Ishikawa (cell line): ENCODE measurements at regions not wholly inside any gene's neighbourhood (a gene's known extent, or its start where the extent isn't known, plus 50 kb on each side); places are given as distances from the start of the nearest gene placed in this dataset.

Source experiments
- CEBPB ChIP-seq: IDR thresholded peaks from 2 replicates; pipeline ENCODE4 v1.6.1; 2012
- CREB1 ChIP-seq: IDR thresholded peaks from 2 replicates; pipeline ENCODE4 v1.6.1; 2012; ENCODE audit warnings: low read depth
- EGR1 ChIP-seq: IDR thresholded peaks from 2 replicates; pipeline ENCODE4 v1.6.1; 2012
- EP300 ChIP-seq: IDR thresholded peaks from 2 replicates; pipeline ENCODE4 v1.6.1; 2012; ENCODE audit warnings: borderline replicate concordance
- FOXM1 ChIP-seq: IDR thresholded peaks from 2 replicates; pipeline ENCODE4 v1.6.1; 2012; ENCODE audit warnings: low read depth, borderline replicate concordance
- NFIC ChIP-seq: IDR thresholded peaks from 2 replicates; pipeline ENCODE4 v1.6.1; 2012
- RAD21 ChIP-seq: IDR thresholded peaks from 2 replicates; pipeline ENCODE4 v1.6.1; 2012; ENCODE audit warnings: low read depth
- TAF1 ChIP-seq: IDR thresholded peaks from 2 replicates; pipeline ENCODE4 v1.6.1; 2012; ENCODE audit warnings: low read depth, mild to moderate bottlenecking
- TCF12 ChIP-seq: IDR thresholded peaks from 2 replicates; pipeline ENCODE4 v1.6.1; 2012; ENCODE audit warnings: low read depth
- TEAD4 ChIP-seq: IDR thresholded peaks from 2 replicates; pipeline ENCODE4 v1.6.1; 2012
- YY1 ChIP-seq: IDR thresholded peaks from 2 replicates; pipeline ENCODE4 v1.6.1; 2012; ENCODE audit warnings: low read depth
- ZBTB7A ChIP-seq: IDR thresholded peaks from 2 replicates; pipeline ENCODE4 v1.6.1; 2012; ENCODE audit warnings: low read depth
- TF ChIP-seq, protein P1 (sequence below): IDR thresholded peaks from 2 replicates; pipeline ENCODE4 v1.6.1; 2012; ENCODE audit warnings: low read depth, mild to moderate bottlenecking
- TF ChIP-seq, protein P2 (sequence below): IDR thresholded peaks from 2 replicates; pipeline ENCODE4 v1.6.1; 2012
- TF ChIP-seq, protein P3 (sequence below): IDR thresholded peaks from 2 replicates; pipeline ENCODE4 v1.6.1; 2012

DNA sequence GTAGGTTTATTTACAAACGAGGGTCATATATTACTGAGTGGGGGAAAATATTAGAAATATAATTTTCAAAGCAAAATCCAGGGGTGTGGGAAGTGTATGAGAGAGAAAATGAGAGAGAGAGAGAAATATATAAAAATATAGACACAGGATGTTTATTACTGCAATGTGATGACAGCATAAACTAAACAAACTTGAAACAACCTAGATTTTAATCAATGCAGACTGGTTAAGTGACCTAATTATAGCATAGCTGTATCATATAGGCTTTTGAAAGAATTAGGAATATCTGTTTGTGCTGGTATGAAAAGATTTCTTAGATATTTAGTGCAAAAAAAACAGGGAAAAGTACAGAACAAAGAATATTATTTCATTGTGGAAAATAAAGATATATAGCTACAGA, 280.5 kb downstream of the ACTL7B start:
- no peak for TF ChIP-seq TAF1
- TF ChIP-seq FOXM1: no peak
- no peak for TF ChIP-seq EGR1
- no peak for TF ChIP-seq CREB1
- no peak for TF ChIP-seq RAD21
- no peak for TF ChIP-seq ZBTB7A
- no peak for TF ChIP-seq CEBPB
- TF ChIP-seq, protein P1, sequence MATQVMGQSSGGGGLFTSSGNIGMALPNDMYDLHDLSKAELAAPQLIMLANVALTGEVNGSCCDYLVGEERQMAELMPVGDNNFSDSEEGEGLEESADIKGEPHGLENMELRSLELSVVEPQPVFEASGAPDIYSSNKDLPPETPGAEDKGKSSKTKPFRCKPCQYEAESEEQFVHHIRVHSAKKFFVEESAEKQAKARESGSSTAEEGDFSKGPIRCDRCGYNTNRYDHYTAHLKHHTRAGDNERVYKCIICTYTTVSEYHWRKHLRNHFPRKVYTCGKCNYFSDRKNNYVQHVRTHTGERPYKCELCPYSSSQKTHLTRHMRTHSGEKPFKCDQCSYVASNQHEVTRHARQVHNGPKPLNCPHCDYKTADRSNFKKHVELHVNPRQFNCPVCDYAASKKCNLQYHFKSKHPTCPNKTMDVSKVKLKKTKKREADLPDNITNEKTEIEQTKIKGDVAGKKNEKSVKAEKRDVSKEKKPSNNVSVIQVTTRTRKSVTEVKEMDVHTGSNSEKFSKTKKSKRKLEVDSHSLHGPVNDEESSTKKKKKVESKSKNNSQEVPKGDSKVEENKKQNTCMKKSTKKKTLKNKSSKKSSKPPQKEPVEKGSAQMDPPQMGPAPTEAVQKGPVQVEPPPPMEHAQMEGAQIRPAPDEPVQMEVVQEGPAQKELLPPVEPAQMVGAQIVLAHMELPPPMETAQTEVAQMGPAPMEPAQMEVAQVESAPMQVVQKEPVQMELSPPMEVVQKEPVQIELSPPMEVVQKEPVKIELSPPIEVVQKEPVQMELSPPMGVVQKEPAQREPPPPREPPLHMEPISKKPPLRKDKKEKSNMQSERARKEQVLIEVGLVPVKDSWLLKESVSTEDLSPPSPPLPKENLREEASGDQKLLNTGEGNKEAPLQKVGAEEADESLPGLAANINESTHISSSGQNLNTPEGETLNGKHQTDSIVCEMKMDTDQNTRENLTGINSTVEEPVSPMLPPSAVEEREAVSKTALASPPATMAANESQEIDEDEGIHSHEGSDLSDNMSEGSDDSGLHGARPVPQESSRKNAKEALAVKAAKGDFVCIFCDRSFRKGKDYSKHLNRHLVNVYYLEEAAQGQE: no peak
- TF ChIP-seq, protein P2, sequence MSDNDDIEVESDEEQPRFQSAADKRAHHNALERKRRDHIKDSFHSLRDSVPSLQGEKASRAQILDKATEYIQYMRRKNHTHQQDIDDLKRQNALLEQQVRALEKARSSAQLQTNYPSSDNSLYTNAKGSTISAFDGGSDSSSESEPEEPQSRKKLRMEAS: no peak
- no peak for TF ChIP-seq TEAD4
- no peak for TF ChIP-seq YY1
- TF ChIP-seq TCF12: no peak

DNA sequence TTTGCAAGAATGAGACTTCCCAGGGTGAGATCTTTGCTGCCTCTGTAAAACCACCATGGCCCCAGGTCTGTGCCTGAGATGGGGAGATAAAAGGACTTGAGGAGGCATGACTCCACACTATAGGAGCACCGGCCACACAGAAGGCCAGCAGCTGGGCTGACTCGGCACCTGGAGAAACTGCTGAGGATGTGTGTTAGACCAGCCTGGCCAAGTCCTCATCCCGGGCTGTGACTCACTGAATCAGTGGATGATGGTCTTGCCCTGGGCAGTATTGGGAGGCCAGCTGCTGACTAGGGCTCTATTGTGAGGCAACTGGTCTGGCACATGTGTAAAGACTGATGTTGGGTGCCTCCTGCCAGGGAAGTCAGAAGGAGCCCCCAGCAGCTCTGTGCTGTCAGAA, 286.2 kb downstream of the ACTL7B start:
- no peak for TF ChIP-seq TAF1
- TF ChIP-seq CEBPB: no peak
- TF ChIP-seq EP300: no peak
- no peak for TF ChIP-seq ZBTB7A
- TF ChIP-seq, protein P1: no peak

DNA sequence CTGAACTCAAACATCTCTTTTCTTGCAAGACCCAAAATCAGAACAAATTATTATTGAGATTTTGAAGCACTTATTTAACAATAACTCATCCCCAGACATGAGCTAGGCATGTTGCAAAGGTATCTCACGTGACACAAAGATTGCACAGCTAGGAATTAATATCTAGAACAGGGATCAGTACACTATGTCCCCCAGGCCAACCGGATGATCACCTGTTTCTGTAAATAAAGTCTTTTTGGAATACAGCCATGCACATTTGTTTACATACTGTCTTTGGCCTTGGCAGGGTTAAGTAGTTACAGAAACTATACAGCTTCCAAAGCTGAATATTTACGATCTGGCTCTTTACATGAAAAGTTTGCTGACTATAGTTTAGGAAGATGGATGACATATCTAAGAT, 287.7 kb downstream of the ACTL7B start:
- TF ChIP-seq, protein P3, sequence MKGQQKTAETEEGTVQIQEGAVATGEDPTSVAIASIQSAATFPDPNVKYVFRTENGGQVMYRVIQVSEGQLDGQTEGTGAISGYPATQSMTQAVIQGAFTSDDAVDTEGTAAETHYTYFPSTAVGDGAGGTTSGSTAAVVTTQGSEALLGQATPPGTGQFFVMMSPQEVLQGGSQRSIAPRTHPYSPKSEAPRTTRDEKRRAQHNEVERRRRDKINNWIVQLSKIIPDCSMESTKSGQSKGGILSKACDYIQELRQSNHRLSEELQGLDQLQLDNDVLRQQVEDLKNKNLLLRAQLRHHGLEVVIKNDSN: no peak
- TF ChIP-seq ZBTB7A (no peak), TAF1 (no peak), CREB1 (no peak), EP300 (no peak), RAD21 (no peak), TEAD4 (no peak), FOXM1 (no peak), NFIC (no peak), CEBPB (no peak), EGR1 (no peak), YY1 (no peak)
- TF ChIP-seq, protein P1: no peak
- TF ChIP-seq, protein P2: no peak

DNA sequence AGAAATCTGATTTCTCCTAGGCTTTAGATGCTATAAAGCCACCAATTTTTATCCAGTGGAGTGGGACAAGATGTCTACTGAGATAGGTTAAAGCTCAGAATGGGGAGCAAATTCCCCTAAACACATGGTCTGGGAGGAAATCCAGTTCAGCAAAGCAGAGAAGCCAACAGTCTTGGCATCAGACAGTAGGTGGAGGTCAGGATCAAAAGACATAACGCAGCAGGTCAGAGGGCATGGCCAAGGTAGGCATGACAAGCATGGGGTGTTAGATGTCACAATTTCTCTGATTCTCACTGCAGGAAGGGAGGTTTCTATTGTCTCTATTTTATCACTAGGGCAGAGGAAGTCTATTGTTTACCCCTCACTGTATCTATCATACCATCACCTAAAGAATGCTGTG, 288.2 kb downstream of the ACTL7B start:
- TF ChIP-seq TAF1: no peak
- TF ChIP-seq YY1: no peak
- no peak for TF ChIP-seq CEBPB
- no peak for TF ChIP-seq ZBTB7A
- TF ChIP-seq TCF12: no peak
- no peak for TF ChIP-seq CREB1
- TF ChIP-seq EGR1: no peak
- no peak for TF ChIP-seq RAD21
- TF ChIP-seq, protein P1: no peak
- no peak for TF ChIP-seq NFIC
- TF ChIP-seq, protein P3: no peak
- no peak for TF ChIP-seq FOXM1
- TF ChIP-seq, protein P2: no peak
- TF ChIP-seq TEAD4: no peak
- no peak for TF ChIP-seq EP300
